Adrenal gland (tissue), 9 donors: ENCODE measurements at regions not wholly inside any gene's neighbourhood (a gene's known extent, or its start where the extent isn't known, plus 50 kb on each side); places are given as distances from the start of the nearest gene placed in this dataset.
A peak's percentile ranks its signal among the peaks of the same experiment; 100 is the strongest.

Experiments
- DNase-seq, 7 donors: peaks; one replicate each; pipeline ENCODE4 v3.0.0-alpha.2; 2019 to 2020
- H3K27ac ChIP-seq, 5 donors: fragments of 200-600 bp; sonication (generic) in 4 of 5; 1 replicate in 3 of 5; 2 replicates in 2 of 5; pipeline versions ENCODE4 v1.5.1 to v1.8.0; 2016 to 2020; ENCODE audit warnings: mild to moderate bottlenecking in 1 of 5
- H3K27me3 ChIP-seq: fragments of 200-600 bp; 2 replicates; pipeline ENCODE4 v1.8.0; 2021
- H3K36me3 ChIP-seq, 2 donors: fragments of 200-600 bp; replicated peaks in 1 of 2; 1 replicate in 1 of 2; 2 replicates in 1 of 2; pipeline versions ENCODE4 v1.5.1 to v1.8.0; 2018 to 2022
- H3K4me1 ChIP-seq, 2 donors: fragments of 200-600 bp; replicated peaks in 1 of 2; 1 replicate in 1 of 2; 2 replicates in 1 of 2; pipeline versions ENCODE4 v1.5.1 to v1.8.0; 2018 to 2021
- H3K4me3 ChIP-seq, 4 donors: fragments of 200-600 bp; sonication (generic) in 3 of 4; one replicate each; pipeline ENCODE4 v1.5.1; 2016 to 2018
- H3K9me3 ChIP-seq, 3 donors: fragments of 200-600 bp; sonication (generic) in 1 of 3; replicated peaks in 1 of 3; 1 replicate in 2 of 3; 2 replicates in 1 of 3; pipeline versions ENCODE4 v1.5.1 to v1.8.0; 2016 to 2021
- CTCF ChIP-seq, 6 experiments: fragments of 450-650 bp in 4 of 6; fragments of 200-600 bp in 2 of 6; sonication (generic) in 1 of 6; IDR thresholded peaks; 1 replicate in 5 of 6; 2 replicates in 1 of 6; pipeline versions ENCODE4 v1.5.1 to v1.8.0; 2016 to 2021; ENCODE audit warnings: antibody characterized with exemption in 6 of 6, mild to moderate bottlenecking in 2 of 6, moderate library complexity in 1 of 6
- POLR2A ChIP-seq, 2 donors: fragments of 450-650 bp; IDR thresholded peaks; one replicate each; pipeline ENCODE4 v1.6.1; 2017; ENCODE audit warnings: antibody characterized with exemption in 2 of 2, mild to moderate bottlenecking in 2 of 2, moderate library complexity in 1 of 2
- WGBS, 4 donors: extraction: QIAGEN DNeasy Blood & Tissue Kit in 2 of 4; methylation state at CpG; one replicate each; pipeline versions ENCODE4 v1.1.5 to v1.1.7; 2013 to 2017; 5-methylcytosine and 5-hydroxymethylcytosine counted together
- intact Hi-C, 2 donors: fragments of 100-400 bp; cut with DNase I; formaldehyde crosslinking; loops; one replicate each; pipeline versions ENCODE4 v1.14.1 to v1.15.0; 2022 to 2023
- donor health status: healthy with polysubstance abuse.
- donor health status: Bipolar disorder and iron deficiency.
- donor health status: DM: yes; HTN: yes; CAD: no.
- donor health status: DM: no; HTN: no; CAD: no.
- donor health status: DM: no; HTN: no; CAD: no.

- peak in 2 of 6 experiments; percentile 6 to 14 for TF ChIP-seq CTCF (IDR thresholded peaks at IDR 0.05)
- TF ChIP-seq POLR2A (IDR thresholded peaks at IDR 0.05): no peak
- no peak for DNase-seq
- H3K4me3 ChIP-seq: no peak overlapping the region
- intact Hi-C loops: no loop called here
- no peaks in the 10 kb centered on the region for H3K4me1 ChIP-seq
- H3K36me3 ChIP-seq: no peaks in the 10 kb centered on the region
- H3K27ac ChIP-seq: no peak overlapping the region
- no peaks in the 10 kb centered on the region for H3K27me3 ChIP-seq
- WGBS, 4 donors: 51 to 69% (median 63%) methylated on average over 2 of the region's 2 CpGs
- H3K9me3 ChIP-seq: no peaks in the 10 kb centered on the region
These were observed 689.4 kb upstream of the MAP3K7 start for GRCh38 chr6:91276315-91276714.

GRCh38 chr6:91273729-91274128, 686.9 kb upstream of the MAP3K7 start:
- H3K36me3 ChIP-seq: no peaks in the 10 kb centered on the region
- no peak overlapping the region for H3K4me3 ChIP-seq
- no peaks in the 10 kb centered on the region for H3K4me1 ChIP-seq
- no peaks in the 10 kb centered on the region for H3K27me3 ChIP-seq
- TF ChIP-seq POLR2A (IDR thresholded peaks at IDR 0.05) (no peak), CTCF (IDR thresholded peaks at IDR 0.05) (no peak)
- H3K9me3 ChIP-seq: no peaks in the 10 kb centered on the region
- no peak overlapping the region for H3K27ac ChIP-seq
- intact Hi-C loops: no loop called here
- peak in 6 of 7 donors; percentile 23 to 64 (median 42) for DNase-seq
- 66 to 74% (median 71%) methylated on average over 5 of the region's 5 CpGs for WGBS, 4 donors

- no peak for DNase-seq
- Histone ChIP-seq H3K36me3 (no peaks in the 10 kb centered on the region), H3K9me3 (no peaks in the 10 kb centered on the region), H3K27ac (no peak overlapping the region), H3K4me1 (no peaks in the 10 kb centered on the region), H3K27me3 (no peaks in the 10 kb centered on the region), H3K4me3 (no peak overlapping the region)
- no peak for TF ChIP-seq CTCF (IDR thresholded peaks at IDR 0.05)
- no peak for TF ChIP-seq POLR2A (IDR thresholded peaks at IDR 0.05)
- 93 to 97% (median 95%) methylated on average over 4 to 6 of the region's 6 CpGs for WGBS, 4 donors
- intact Hi-C loops: no loop called here
These were observed 684.9 kb upstream of the MAP3K7 start for GRCh38 chr6:91271807-91272206.

GRCh38 chr6:91268941-91269340, 682.1 kb upstream of the MAP3K7 start:
- TF ChIP-seq CTCF (IDR thresholded peaks at IDR 0.05) (no peak), POLR2A (IDR thresholded peaks at IDR 0.05) (no peak)
- Histone ChIP-seq H3K4me3 (no peak overlapping the region), H3K4me1 (no peaks in the 10 kb centered on the region), H3K27ac (no peak overlapping the region), H3K27me3 (no peaks in the 10 kb centered on the region), H3K36me3 (no peaks in the 10 kb centered on the region), H3K9me3 (no peaks in the 10 kb centered on the region)
- intact Hi-C loops: no loop called here
- WGBS, 4 donors: 32 to 56% (median 51%) methylated on average over 2 of the region's 2 CpGs
- no peak for DNase-seq
